ENCODE measurements at regions not wholly inside any gene's neighbourhood (a gene's known extent, or its start where the extent isn't known, plus 50 kb on each side); places are given as distances from the start of the nearest gene placed in this dataset.

- TF ChIP-seq REST (IDR thresholded peaks at IDR 0.05) (no peak), YY1 (IDR thresholded peaks at IDR 0.05) (no peak)
These were observed 316.7 kb upstream of the MARCKS start (continued) for GRCh38 chr6:113540466-113540865.

- no peak for DNase-seq (ENCODE audit: low spot score)
- Histone ChIP-seq H3K27me3 (ENCODE audit: control insufficient read depth in 4 of 4, insufficient read depth in 4 of 4, low read length in 3 of 4) (no peaks in the 10 kb centered on the region), H3K9me3 (ENCODE audit: control insufficient read depth in 4 of 4, low read length in 3 of 4) (peaks cover 0 to 1% (median 0%) of the 10 kb centered on the region in 4 donors), H3K4me1 (ENCODE audit: control insufficient read depth in 4 of 4, insufficient read depth in 4 of 4, low read length in 3 of 4) (no peaks in the 10 kb centered on the region), H3K27ac (ENCODE audit: low read depth in 1 of 2, low read length in 2 of 2) (no peak overlapping the region), H3K36me3 (ENCODE audit: control insufficient read depth in 4 of 4, insufficient read depth in 3 of 4, low read depth in 1 of 4, low read length in 3 of 4) (no peaks in the 10 kb centered on the region), H3K9ac (ENCODE audit: low read depth in 1 of 2, low read length in 2 of 2) (no peak overlapping the region), H3K4me3 (ENCODE audit: low read depth in 1 of 3, low read length in 3 of 3) (no peak overlapping the region)
- WGBS = 99% methylated on average over 2 of the region's 2 CpGs
- TF ChIP-seq TAF1 (conservative IDR thresholded peaks at IDR 0.05) = no peak
- no peak for TF ChIP-seq HNF4G (IDR thresholded peaks at IDR 0.05)
- no peak for TF ChIP-seq HNF4A (conservative IDR thresholded peaks at IDR 0.05)
- TF ChIP-seq EGR1 (IDR thresholded peaks at IDR 0.05; ENCODE audit: low read depth in 2 of 2) = no peak
- no peak for TF ChIP-seq ATF3 (IDR thresholded peaks at IDR 0.05)
- TF ChIP-seq YY1 (IDR thresholded peaks at IDR 0.05) = no peak
These were observed 306.0 kb upstream of the MARCKS start for GRCh38 chr6:113551168-113551567.

GRCh38 chr6:113556775-113557174, 300.4 kb upstream of the MARCKS start:
- Histone ChIP-seq H3K4me1 (ENCODE audit: control insufficient read depth in 4 of 4, insufficient read depth in 4 of 4, low read length in 3 of 4) (no peaks in the 10 kb centered on the region), H3K36me3 (ENCODE audit: control insufficient read depth in 4 of 4, insufficient read depth in 3 of 4, low read depth in 1 of 4, low read length in 3 of 4) (no peaks in the 10 kb centered on the region), H3K27ac (ENCODE audit: low read depth in 1 of 2, low read length in 2 of 2) (no peak overlapping the region), H3K9me3 (ENCODE audit: control insufficient read depth in 4 of 4, low read length in 3 of 4) (no peaks in the 10 kb centered on the region), H3K27me3 (ENCODE audit: control insufficient read depth in 4 of 4, insufficient read depth in 4 of 4, low read length in 3 of 4) (no peaks in the 10 kb centered on the region), H3K4me3 (ENCODE audit: low read depth in 1 of 3, low read length in 3 of 3) (no peak overlapping the region), H3K9ac (ENCODE audit: low read depth in 1 of 2, low read length in 2 of 2) (no peak overlapping the region)
- no peak for TF ChIP-seq HNF4G (IDR thresholded peaks at IDR 0.05)
- TF ChIP-seq ATF3 (IDR thresholded peaks at IDR 0.05) = no peak
- no peak for TF ChIP-seq JUND (IDR thresholded peaks at IDR 0.05)
- TF ChIP-seq RXRA (IDR thresholded peaks at IDR 0.05) = no peak
- no peak for TF ChIP-seq FOXA1 (IDR thresholded peaks at IDR 0.05)
- TF ChIP-seq SP1 (IDR thresholded peaks at IDR 0.05) = no peak
- TF ChIP-seq NR2F2 (IDR thresholded peaks at IDR 0.05) = no peak
- TF ChIP-seq CTCF (IDR thresholded peaks at IDR 0.05; ENCODE audit: low read depth, low read length, missing input control) = no peak
- no peak for TF ChIP-seq FOXA2 (IDR thresholded peaks at IDR 0.05)
- no peak for TF ChIP-seq ZBTB33 (IDR thresholded peaks at IDR 0.05)
- no peak for TF ChIP-seq GABPA (IDR thresholded peaks at IDR 0.05 in 1 of 2, conservative IDR thresholded peaks at IDR 0.05 in 1 of 2)
- TF ChIP-seq REST (IDR thresholded peaks at IDR 0.05) = no peak
- no peak for TF ChIP-seq TAF1 (conservative IDR thresholded peaks at IDR 0.05)
- no peak for TF ChIP-seq RAD21 (IDR thresholded peaks at IDR 0.05)
- TF ChIP-seq EGR1 (IDR thresholded peaks at IDR 0.05; ENCODE audit: low read depth in 2 of 2) = no peak
- no peak for TF ChIP-seq YY1 (IDR thresholded peaks at IDR 0.05)
- TF ChIP-seq MAX (IDR thresholded peaks at IDR 0.05) = no peak
- no peak for TF ChIP-seq HNF4A (conservative IDR thresholded peaks at IDR 0.05)
- DNase-seq (ENCODE audit: low spot score) = no peak
